B cell (primary cell): ENCODE measurements at regions not wholly inside any gene's neighbourhood (a gene's known extent, or its start where the extent isn't known, plus 50 kb on each side); places are given as distances from the start of the nearest gene placed in this dataset.

Experiments used
- CTCF ChIP-seq: fragments of 200-600 bp; IDR thresholded peaks from one replicate; pipeline ENCODE4 v1.8.0; 2022; ENCODE audit warnings: antibody characterized with exemption, mild to moderate bottlenecking
- EZH2 ChIP-seq: IDR thresholded peaks from 2 replicates; pipeline ENCODE4 v1.6.1; 2012; ENCODE audit warnings: borderline replicate concordance, low read depth, mild to moderate bottlenecking, moderate library complexity, low read length; ENCODE audit not compliant: insufficient read depth, poor library complexity, severe bottlenecking

GRCh38 chr11:87463486-87464102, 425.9 kb downstream of the TMEM135 start:
- TF ChIP-seq CTCF: no peak
- TF ChIP-seq EZH2: no peak
